HEK293 (cell line): ENCODE measurements at regions not wholly inside any gene's neighbourhood (a gene's known extent, or its start where the extent isn't known, plus 50 kb on each side); places are given as distances from the start of the nearest gene placed in this dataset.

ENCODE experiments used
- CTCF ChIA-PET: fragments of 350-600 bp; formaldehyde crosslinking; extraction: SDS; loops from one replicate; lab custom pipeline; 2021; ENCODE audit warnings: antibody characterized with exemption; lab: Yijun Ruan, JAX
- POLR2A ChIA-PET: fragments of 300-600 bp; formaldehyde crosslinking; extraction: SDS; loops from one replicate; lab custom pipeline; 2020; ENCODE audit warnings: antibody characterized with exemption, inconsistent platforms; lab: Yijun Ruan, JAX
- H3K27ac ChIP-seq: fragments of 200-500 bp; sonication (Bioruptor generic); 2 replicates; pipeline ENCODE4 v1.5.1; 2014; ENCODE audit warnings: low read depth, low read length, control low read depth, inconsistent platforms; ENCODE audit errors: extremely low read depth
- H3K36me3 ChIP-seq, 2 experiments: fragments of 200-500 bp in 1 of 2; sonication (Bioruptor generic) in 1 of 2; 1 replicate in 1 of 2; 2 replicates in 1 of 2; pipeline ENCODE4 v1.5.1; 2014 to 2017; ENCODE audit warnings: inconsistent platforms in 2 of 2, low read length in 2 of 2; ENCODE audit not compliant: control insufficient read depth in 2 of 2, insufficient read depth in 1 of 2
- H3K4me1 ChIP-seq: fragments of 200-500 bp; sonication (Bioruptor generic); 2 replicates; pipeline ENCODE4 v1.5.1; 2014; ENCODE audit warnings: mild to moderate bottlenecking, low read length, inconsistent platforms; ENCODE audit not compliant: control insufficient read depth, insufficient read depth
- H3K4me3 ChIP-seq: 2 replicates; pipeline ENCODE4 v1.5.1; 2011; ENCODE audit warnings: low read depth, mild to moderate bottlenecking, control low read depth, low read length, moderate library complexity
- H3K9me3 ChIP-seq: fragments of 200-500 bp; sonication (Bioruptor generic); 2 replicates; pipeline ENCODE4 v1.5.1; 2014; ENCODE audit warnings: low read depth, low read length, inconsistent platforms; ENCODE audit not compliant: control insufficient read depth, insufficient read depth
- GLI2 ChIP-seq: fragments of 450-650 bp; formaldehyde crosslinking; IDR thresholded peaks from 2 replicates; pipeline ENCODE4; 2017; ENCODE audit warnings: missing biosample characterization, missing genetic modification characterization, low read depth, borderline replicate concordance
- GLIS1 ChIP-seq: fragments of 450-650 bp; formaldehyde crosslinking; IDR thresholded peaks from 2 replicates; pipeline ENCODE4 v1.5.1; 2016; ENCODE audit warnings: missing biosample characterization, missing genetic modification characterization
- HOXD13 ChIP-seq: sonication (generic); formaldehyde crosslinking; IDR thresholded peaks from 2 replicates; pipeline ENCODE4 v1.8.0; 2022; ENCODE audit warnings: missing genetic modification reagents, borderline replicate concordance
- PATZ1 ChIP-seq: fragments of 450-650 bp; formaldehyde crosslinking; IDR thresholded peaks from 2 replicates; pipeline ENCODE4 v1.5.1; 2016; ENCODE audit warnings: missing biosample characterization, missing genetic modification characterization
- PBX3 ChIP-seq: sonication (generic); formaldehyde crosslinking; IDR thresholded peaks from 2 replicates; pipeline ENCODE4 v1.8.1; 2022; ENCODE audit warnings: mild to moderate bottlenecking, moderate library complexity, missing genetic modification reagents
- ZBTB1 ChIP-seq: fragments of 450-650 bp; formaldehyde crosslinking; IDR thresholded peaks from 2 replicates; pipeline ENCODE4 v1.5.1; 2016; ENCODE audit warnings: missing biosample characterization, missing genetic modification characterization
- ZBTB44 ChIP-seq: fragments of 450-650 bp; IDR thresholded peaks from 2 replicates; pipeline ENCODE4 v1.5.1; 2018; ENCODE audit warnings: missing biosample characterization, mild to moderate bottlenecking, missing genetic modification characterization
- ZFP69B ChIP-seq: fragments of 450-650 bp; formaldehyde crosslinking; IDR thresholded peaks from 2 replicates; pipeline ENCODE4 v1.5.1; 2016; ENCODE audit warnings: missing biosample characterization, missing genetic modification characterization
- ZNF202 ChIP-seq: fragments of 450-650 bp; formaldehyde crosslinking; IDR thresholded peaks from 2 replicates; pipeline ENCODE4 v1.5.1; 2016; ENCODE audit warnings: missing biosample characterization, missing genetic modification characterization, borderline replicate concordance
- ZNF48 ChIP-seq: fragments of 450-650 bp; formaldehyde crosslinking; IDR thresholded peaks from 2 replicates; pipeline ENCODE4 v1.5.1; 2016; ENCODE audit warnings: missing biosample characterization, missing genetic modification characterization
- ZNF510 ChIP-seq: fragments of 450-650 bp; formaldehyde crosslinking; IDR thresholded peaks from 2 replicates; pipeline ENCODE4 v1.5.1; 2018; ENCODE audit warnings: mild to moderate bottlenecking, missing genetic modification characterization, missing biosample characterization; ENCODE audit not compliant: insufficient replicate concordance
- ZNF514 ChIP-seq: fragments of 450-650 bp; formaldehyde crosslinking; IDR thresholded peaks from 2 replicates; pipeline ENCODE4 v1.5.1; 2016; ENCODE audit warnings: missing biosample characterization, missing genetic modification characterization
- ZNF560 ChIP-seq: fragments of 450-650 bp; formaldehyde crosslinking; IDR thresholded peaks from 2 replicates; pipeline ENCODE4 v1.5.1; 2017; ENCODE audit warnings: missing biosample characterization, missing genetic modification characterization, borderline replicate concordance
- ZNF571 ChIP-seq: fragments of 450-650 bp; formaldehyde crosslinking; IDR thresholded peaks from 2 replicates; pipeline ENCODE4 v1.5.0; 2017; ENCODE audit warnings: missing biosample characterization, missing genetic modification characterization
- ZNF580 ChIP-seq: fragments of 450-650 bp; formaldehyde crosslinking; IDR thresholded peaks from 2 replicates; pipeline ENCODE4 v1.5.1; 2016; ENCODE audit warnings: missing biosample characterization, missing genetic modification characterization
- ZNF610 ChIP-seq: fragments of 450-650 bp; formaldehyde crosslinking; IDR thresholded peaks from 2 replicates; pipeline ENCODE4 v1.5.1; 2016; ENCODE audit warnings: missing biosample characterization, missing genetic modification characterization, borderline replicate concordance

- Histone ChIP-seq H3K4me1 (no peaks in the 10 kb centered on the region), H3K4me3 (no peak overlapping the region), H3K36me3 (no peaks in the 10 kb centered on the region), H3K27ac (no peak overlapping the region), H3K9me3 (no peaks in the 10 kb centered on the region)
- POLR2A ChIA-PET: no interaction called here
- CTCF ChIA-PET: no interaction called here
- TF ChIP-seq ZNF202 (tag by site-specific recombination) (no peak), ZNF560 (tag by site-specific recombination) (no peak), ZNF510 (tag by site-specific recombination) (no peak), ZNF580 (tag by site-specific recombination) (no peak), PATZ1 (tag by site-specific recombination) (no peak), PBX3 (CRISPR knock-in tag) (no peak), GLIS1 (tag by site-specific recombination) (no peak), HOXD13 (CRISPR knock-in tag) (no peak), ZNF514 (tag by site-specific recombination) (no peak), ZFP69B (tag by site-specific recombination) (no peak), ZNF48 (tag by site-specific recombination) (no peak), ZBTB1 (tag by site-specific recombination) (no peak)
Observed at GRCh38 chr13:75073786-75074185, 408.2 kb downstream of the TBC1D4 start.

GRCh38 chr13:75072891-75073290 lies 409.1 kb downstream of the TBC1D4 start:
- no peaks in the 10 kb centered on the region for H3K36me3 ChIP-seq
- H3K4me3 ChIP-seq: no peak overlapping the region
- POLR2A ChIA-PET: no interaction called here
- no peak for TF ChIP-seq GLI2 (tag by site-specific recombination)
- H3K4me1 ChIP-seq: no peaks in the 10 kb centered on the region
- no peaks in the 10 kb centered on the region for H3K9me3 ChIP-seq
- CTCF ChIA-PET: interaction anchor here (1.3 kb wide), 1 partner anchor 147 kb away, joined by 6 read pairs; no protein-coding TSS in a partner anchor
- H3K27ac ChIP-seq: no peak overlapping the region

- H3K4me1 ChIP-seq: no peaks in the 10 kb centered on the region
Observed at GRCh38 chr13:75072368-75072767, 409.6 kb downstream of the TBC1D4 start.

More at GRCh38 chr13:75072368-75072767, 409.6 kb downstream of the TBC1D4 start:
- H3K4me3 ChIP-seq: no peak overlapping the region
- ChIA-PET CTCF (interaction anchor here (1.3 kb wide), 1 partner anchor 147 kb away, joined by 6 read pairs; no protein-coding TSS in a partner anchor), POLR2A (no interaction called here)
- TF ChIP-seq ZBTB44 (tag by site-specific recombination): no peak
- TF ChIP-seq ZNF571: no peak
- no peak for TF ChIP-seq ZNF610
- H3K9me3 ChIP-seq: no peaks in the 10 kb centered on the region
- no peaks in the 10 kb centered on the region for H3K36me3 ChIP-seq
- H3K27ac ChIP-seq: no peak overlapping the region
